ENCODE measurements at regions not wholly inside any gene's neighbourhood (a gene's known extent, or its start where the extent isn't known, plus 50 kb on each side); places are given as distances from the start of the nearest gene placed in this dataset.

- H3K36me3 ChIP-seq (ENCODE audit: control insufficient read depth in 2 of 2, insufficient read depth in 1 of 2, low read length in 2 of 2), result no peaks in the 10 kb centered on the region
- H3K9me3 ChIP-seq (ENCODE audit: control insufficient read depth, insufficient read depth, low read depth, low read length), result no peaks in the 10 kb centered on the region
- TF ChIP-seq CTCF (tag by site-specific recombination; IDR thresholded peaks at IDR 0.05) (no peak), SP2 (tag by site-specific recombination; IDR thresholded peaks at IDR 0.05) (no peak), SP3 (tag by site-specific recombination; IDR thresholded peaks at IDR 0.05) (no peak), RBAK (tag by site-specific recombination; IDR thresholded peaks at IDR 0.05) (no peak), PATZ1 (tag by site-specific recombination; IDR thresholded peaks at IDR 0.05) (no peak), ZNF366 (tag by site-specific recombination; conservative IDR thresholded peaks at IDR 0.05) (no peak), ZNF112 (tag by site-specific recombination; IDR thresholded peaks at IDR 0.05) (no peak), TRIM28 (IDR thresholded peaks at IDR 0.05; ENCODE audit: borderline replicate concordance, low read length) (no peak), ZNF169 (tag by site-specific recombination; IDR thresholded peaks at IDR 0.05) (no peak), ZBTB6 (tag by site-specific recombination; IDR thresholded peaks at IDR 0.05) (no peak), ZNF473 (tag by site-specific recombination; IDR thresholded peaks at IDR 0.05) (no peak), ZNF148 (tag by site-specific recombination; IDR thresholded peaks at IDR 0.05; ENCODE audit: borderline replicate concordance) (no peak), ZNF202 (tag by site-specific recombination; IDR thresholded peaks at IDR 0.05; ENCODE audit: borderline replicate concordance) (no peak), KLF10 (tag by site-specific recombination; IDR thresholded peaks at IDR 0.05) (no peak)
- CTCF ChIA-PET, result no interaction called here
- POLR2A ChIA-PET, result no interaction called here
- no peaks in the 10 kb centered on the region for H3K4me1 ChIP-seq (ENCODE audit: control insufficient read depth, insufficient read depth, low read length)
- no peak overlapping the region for H3K27ac ChIP-seq (ENCODE audit: extremely low read depth, low read depth, low read length)
- H3K4me3 ChIP-seq (ENCODE audit: low read depth, low read length), result no peak overlapping the region
These were observed 116.8 kb downstream of the MAFB start for GRCh38 chr20:40572251-40572650.

- CTCF ChIA-PET, result interaction anchor here (0.7 to 0.9 kb wide), 3 partner anchors 116 to 1455 kb away, joined by 3 to 4 read pairs (median 3); no protein-coding TSS in a partner anchor
- no peaks in the 10 kb centered on the region for H3K9me3 ChIP-seq (ENCODE audit: control insufficient read depth, insufficient read depth, low read depth, low read length)
- no peak overlapping the region for H3K27ac ChIP-seq (ENCODE audit: extremely low read depth, low read depth, low read length)
- no peaks in the 10 kb centered on the region for H3K36me3 ChIP-seq (ENCODE audit: control insufficient read depth in 2 of 2, insufficient read depth in 1 of 2, low read length in 2 of 2)
- H3K4me1 ChIP-seq (ENCODE audit: control insufficient read depth, insufficient read depth, low read length), result no peaks in the 10 kb centered on the region
- TF ChIP-seq ZNF211 (tag by site-specific recombination; IDR thresholded peaks at IDR 0.05; ENCODE audit: low read depth) (no peak), ZNF155 (tag by site-specific recombination; IDR thresholded peaks at IDR 0.05) (no peak), ZFHX2 (tag by site-specific recombination; conservative IDR thresholded peaks at IDR 0.05) (no peak), REPIN1 (tag by site-specific recombination; IDR thresholded peaks at IDR 0.05; ENCODE audit: low read depth) (no peak), ZNF157 (tag by site-specific recombination; IDR thresholded peaks at IDR 0.05) (no peak), ZNF707 (tag by site-specific recombination; IDR thresholded peaks at IDR 0.05) (no peak), ZNF580 (tag by site-specific recombination; IDR thresholded peaks at IDR 0.05) (no peak), ZNF692 (tag by site-specific recombination; IDR thresholded peaks at IDR 0.05) (no peak), ZNF169 (tag by site-specific recombination; IDR thresholded peaks at IDR 0.05) (no peak), ZNF48 (tag by site-specific recombination; IDR thresholded peaks at IDR 0.05) (no peak)
- no peak overlapping the region for H3K4me3 ChIP-seq (ENCODE audit: low read depth, low read length)
- POLR2A ChIA-PET, result no interaction called here
These were observed 117.4 kb downstream of the MAFB start for GRCh38 chr20:40571639-40572038.

Measured in HEK293 (cell line).